Uterus (tissue), 3 donors: ENCODE measurements at regions not wholly inside any gene's neighbourhood (a gene's known extent, or its start where the extent isn't known, plus 50 kb on each side); places are given as distances from the start of the nearest gene placed in this dataset.

Source experiments
- DNase-seq, 2 donors: peaks; one replicate each; pipeline ENCODE4 v3.0.0-alpha.2; 2019 to 2020
- H3K27ac ChIP-seq, 2 donors: fragments of 200-600 bp; sonication (generic); 1 replicate in 1 of 2; 2 replicates in 1 of 2; pipeline ENCODE4 v1.5.1; 2016 to 2018
- H3K27me3 ChIP-seq, 2 donors: fragments of 200-600 bp; sonication (generic); one replicate each; pipeline ENCODE4 v1.5.1; 2018 to 2019; ENCODE audit warnings: control low read depth in 1 of 2
- H3K36me3 ChIP-seq, 2 donors: fragments of 200-600 bp; sonication (generic); one replicate each; pipeline ENCODE4 v1.5.1; 2019; ENCODE audit warnings: control low read depth in 1 of 2
- H3K4me1 ChIP-seq, 2 donors: fragments of 200-600 bp; sonication (generic); one replicate each; pipeline ENCODE4 v1.5.1; 2018 to 2019; ENCODE audit warnings: control low read depth in 1 of 2
- H3K4me3 ChIP-seq, 2 donors: fragments of 200-600 bp; sonication (generic); 1 replicate in 1 of 2; 2 replicates in 1 of 2; pipeline ENCODE4 v1.5.1; 2018 to 2019; ENCODE audit warnings: mild to moderate bottlenecking in 1 of 2
- H3K9me3 ChIP-seq, 2 donors: fragments of 200-600 bp; sonication (generic); one replicate each; pipeline ENCODE4 v1.5.1; 2019; ENCODE audit warnings: control low read depth in 1 of 2
- POLR2A ChIP-seq, 2 donors: fragments of 450-650 bp; IDR thresholded peaks; one replicate each; pipeline ENCODE4 v1.6.1; 2016; ENCODE audit warnings: antibody characterized with exemption in 2 of 2, mild to moderate bottlenecking in 1 of 2, moderate library complexity in 1 of 2
- intact Hi-C: fragments of 100-400 bp; cut with DNase I; formaldehyde crosslinking; loops from one replicate; pipeline ENCODE4 v1.15.1; 2023; ENCODE audit warnings: low total_unique reads
- TF ChIP-seq, protein P1 (sequence below), 4 experiments: fragments of 200-600 bp in 2 of 4; fragments of 450-650 bp in 2 of 4; sonication (generic) in 2 of 4; IDR thresholded peaks; one replicate each; pipeline ENCODE4 v1.5.1; 2016 to 2019; ENCODE audit warnings: antibody characterized with exemption in 4 of 4, mild to moderate bottlenecking in 2 of 4, moderate library complexity in 1 of 4
- donor health status: DM: yes; HTN: yes; CAD: no.

- Histone ChIP-seq H3K27ac (no peak overlapping the region), H3K27me3 (no peaks in the 10 kb centered on the region), H3K36me3 (no peaks in the 10 kb centered on the region), H3K4me1 (no peaks in the 10 kb centered on the region), H3K4me3 (no peak overlapping the region), H3K9me3 (no peaks in the 10 kb centered on the region)
- no peak for DNase-seq
- TF ChIP-seq, protein P1, sequence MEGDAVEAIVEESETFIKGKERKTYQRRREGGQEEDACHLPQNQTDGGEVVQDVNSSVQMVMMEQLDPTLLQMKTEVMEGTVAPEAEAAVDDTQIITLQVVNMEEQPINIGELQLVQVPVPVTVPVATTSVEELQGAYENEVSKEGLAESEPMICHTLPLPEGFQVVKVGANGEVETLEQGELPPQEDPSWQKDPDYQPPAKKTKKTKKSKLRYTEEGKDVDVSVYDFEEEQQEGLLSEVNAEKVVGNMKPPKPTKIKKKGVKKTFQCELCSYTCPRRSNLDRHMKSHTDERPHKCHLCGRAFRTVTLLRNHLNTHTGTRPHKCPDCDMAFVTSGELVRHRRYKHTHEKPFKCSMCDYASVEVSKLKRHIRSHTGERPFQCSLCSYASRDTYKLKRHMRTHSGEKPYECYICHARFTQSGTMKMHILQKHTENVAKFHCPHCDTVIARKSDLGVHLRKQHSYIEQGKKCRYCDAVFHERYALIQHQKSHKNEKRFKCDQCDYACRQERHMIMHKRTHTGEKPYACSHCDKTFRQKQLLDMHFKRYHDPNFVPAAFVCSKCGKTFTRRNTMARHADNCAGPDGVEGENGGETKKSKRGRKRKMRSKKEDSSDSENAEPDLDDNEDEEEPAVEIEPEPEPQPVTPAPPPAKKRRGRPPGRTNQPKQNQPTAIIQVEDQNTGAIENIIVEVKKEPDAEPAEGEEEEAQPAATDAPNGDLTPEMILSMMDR (IDR thresholded peaks at IDR 0.05), result no peak
- TF ChIP-seq POLR2A (IDR thresholded peaks at IDR 0.05), result no peak
- intact Hi-C loops, result no loop called here
Measured at GRCh38 chr4:180153587-180153986, 2089.6 kb upstream of the TENM3 start.

DNA sequence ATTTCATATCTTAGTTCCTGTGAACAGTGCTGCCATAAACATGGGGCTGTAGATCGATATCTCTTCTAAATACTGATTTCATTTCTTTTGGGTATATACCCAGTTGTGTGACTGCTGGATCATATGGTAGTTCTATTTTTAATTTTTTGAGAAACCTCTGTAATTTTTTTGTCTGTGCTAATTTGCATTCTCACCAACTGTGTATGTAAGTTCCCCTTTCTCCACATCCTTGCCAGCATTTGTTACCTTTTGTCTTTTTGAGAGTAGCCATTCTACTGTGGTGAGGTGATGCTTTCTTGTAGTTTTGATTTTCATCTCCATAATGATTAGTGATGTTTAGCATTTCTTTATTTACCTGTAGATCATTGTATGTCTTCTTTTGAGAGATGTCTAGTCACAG lies 2086.5 kb upstream of the TENM3 start:
- no peak overlapping the region for H3K4me3 ChIP-seq
- DNase-seq, result no peak
- no peaks in the 10 kb centered on the region for H3K36me3 ChIP-seq
- H3K9me3 ChIP-seq, result no peaks in the 10 kb centered on the region
- H3K4me1 ChIP-seq, result no peaks in the 10 kb centered on the region
- intact Hi-C loops, result no loop called here
- H3K27me3 ChIP-seq, result no peaks in the 10 kb centered on the region
- TF ChIP-seq POLR2A (IDR thresholded peaks at IDR 0.05), result no peak
- TF ChIP-seq, protein P1 (IDR thresholded peaks at IDR 0.05), result no peak
- H3K27ac ChIP-seq, result no peak overlapping the region

DNA sequence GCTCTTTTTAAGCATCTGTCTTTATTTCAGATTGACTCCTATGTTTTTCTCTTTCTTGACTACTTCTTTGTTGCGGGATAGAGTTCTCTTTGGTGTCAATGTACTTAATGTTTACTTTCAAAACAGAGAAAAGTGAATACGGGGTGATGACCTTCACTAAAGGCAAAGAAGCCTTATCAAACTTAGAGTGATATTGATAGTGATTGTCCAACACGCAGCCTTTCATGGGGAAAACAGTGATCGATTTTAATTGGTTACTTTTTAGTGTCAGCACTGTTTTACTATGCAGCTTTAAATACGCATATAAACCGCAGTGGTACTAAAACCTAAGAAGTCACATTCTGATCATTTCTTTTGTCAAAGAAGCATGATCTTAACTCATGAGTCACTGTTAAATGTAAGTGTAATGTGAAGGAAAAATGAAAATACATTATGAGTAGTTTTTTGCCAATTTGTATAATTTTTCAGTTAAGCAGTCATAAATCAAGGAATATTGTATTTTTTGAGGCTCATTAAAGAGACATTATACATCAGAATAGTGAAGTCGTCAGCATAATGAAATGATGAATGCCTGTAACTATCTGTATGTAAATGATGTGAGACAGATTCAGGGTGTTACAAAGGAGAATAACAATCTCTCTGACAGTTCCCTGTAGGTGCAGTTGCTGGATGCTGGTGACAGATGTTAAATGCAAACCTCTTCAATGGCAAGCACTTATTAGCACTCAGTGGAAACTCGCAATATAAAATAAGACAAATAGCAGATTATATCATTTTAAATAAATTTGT lies 2082.8 kb upstream of the TENM3 start:
- TF ChIP-seq, protein P1 (IDR thresholded peaks at IDR 0.05), result no peak
- no peak for TF ChIP-seq POLR2A (IDR thresholded peaks at IDR 0.05)
- intact Hi-C loops, result no loop called here
- no peaks in the 10 kb centered on the region for H3K4me1 ChIP-seq
- H3K36me3 ChIP-seq, result no peaks in the 10 kb centered on the region
- no peak for DNase-seq
- H3K9me3 ChIP-seq, result no peaks in the 10 kb centered on the region
- no peaks in the 10 kb centered on the region for H3K27me3 ChIP-seq
- H3K4me3 ChIP-seq, result no peak overlapping the region
- no peak overlapping the region for H3K27ac ChIP-seq

DNA sequence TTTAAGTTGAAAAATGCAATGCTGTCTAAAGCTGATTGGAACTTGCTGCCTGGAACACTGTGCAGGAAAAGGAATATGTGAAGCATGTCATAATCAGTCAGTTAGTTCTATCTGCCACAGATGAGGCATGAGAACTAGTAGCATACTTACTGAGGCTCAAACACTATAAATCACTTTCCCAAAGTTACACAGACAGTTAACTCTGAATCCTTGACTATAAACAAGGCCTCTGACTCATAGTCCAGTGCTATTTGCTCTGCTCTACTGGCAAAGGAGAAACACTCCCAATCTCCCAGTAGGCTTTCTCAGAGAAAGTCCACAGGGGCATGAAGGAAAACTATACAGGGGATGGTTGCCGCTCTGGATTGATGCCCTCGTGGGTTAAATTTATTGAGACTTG lies 2078.4 kb upstream of the TENM3 start:
- intact Hi-C loops, result no loop called here

GRCh38 chr4:180169394-180169793 lies 2073.8 kb upstream of the TENM3 start:
- H3K36me3 ChIP-seq, result no peaks in the 10 kb centered on the region
- TF ChIP-seq, protein P1 (IDR thresholded peaks at IDR 0.05), result no peak
- TF ChIP-seq POLR2A (IDR thresholded peaks at IDR 0.05), result no peak
- no peak for DNase-seq
- no peaks in the 10 kb centered on the region for H3K9me3 ChIP-seq
- H3K4me3 ChIP-seq, result no peak overlapping the region
- H3K27me3 ChIP-seq, result no peaks in the 10 kb centered on the region
- intact Hi-C loops, result no loop called here
- H3K27ac ChIP-seq, result no peak overlapping the region
- no peaks in the 10 kb centered on the region for H3K4me1 ChIP-seq

More for the DNA sequence above, 2078.4 kb upstream of the TENM3 start:
- DNase-seq, result no peak
- H3K36me3 ChIP-seq, result no peaks in the 10 kb centered on the region
- H3K9me3 ChIP-seq, result no peaks in the 10 kb centered on the region
- no peak overlapping the region for H3K4me3 ChIP-seq
- TF ChIP-seq, protein P1 (IDR thresholded peaks at IDR 0.05), result no peak
- no peak for TF ChIP-seq POLR2A (IDR thresholded peaks at IDR 0.05)
- no peaks in the 10 kb centered on the region for H3K27me3 ChIP-seq
- H3K27ac ChIP-seq, result no peak overlapping the region
- no peaks in the 10 kb centered on the region for H3K4me1 ChIP-seq
